Naive thymus-derived CD8-positive, alpha-beta T cell (primary cell): ENCODE measurements at regions not wholly inside any gene's neighbourhood (a gene's known extent, or its start where the extent isn't known, plus 50 kb on each side); places are given as distances from the start of the nearest gene placed in this dataset.

ENCODE experiments used
- ATAC-seq, 2 donors: fragments of 150-1000 bp; cut with Tn5 transposase in 1 of 2; sonication (Bioruptor Pico), chemical (Tn5 transposase) in 1 of 2; 1 replicate in 1 of 2; 2 replicates in 1 of 2; pipeline ENCODE4 v1.10.0; 2021; ENCODE audit warnings: mild to moderate bottlenecking in 2 of 2, moderate library complexity in 2 of 2
- POLR2A ChIA-PET: fragments of 350-600 bp; sonication (Branson Sonifier 250); formaldehyde crosslinking; loops from one replicate; lab custom pipeline; 2021; ENCODE audit warnings: antibody characterized with exemption; lab: Charles Lee
- DNase-seq, 10 donors: peaks; one replicate each; pipeline versions ENCODE4 v3.0.0 to v3.0.0-alpha.2; 2020 to 2022
- H3K27ac Mint-ChIP-seq, 10 donors: one replicate each; pipeline ENCODE4 v1.8.0; 2020 to 2022; ENCODE audit warnings: mild to moderate bottlenecking in 10 of 10, mixed read lengths in 10 of 10, moderate library complexity in 4 of 10, inconsistent platforms in 1 of 10
- H3K27me3 Mint-ChIP-seq, 5 donors: one replicate each; pipeline ENCODE4 v1.8.0; 2021 to 2022; ENCODE audit warnings: mixed read lengths in 5 of 5
- H3K36me3 Mint-ChIP-seq, 3 donors: one replicate each; pipeline ENCODE4 v1.8.0; 2020 to 2022; ENCODE audit warnings: mixed read lengths in 3 of 3, mild to moderate bottlenecking in 2 of 3, inconsistent platforms in 1 of 3
- H3K4me1 Mint-ChIP-seq, 4 donors: one replicate each; pipeline ENCODE4 v1.8.0; 2021 to 2022; ENCODE audit warnings: mixed read lengths in 4 of 4
- H3K4me3 Mint-ChIP-seq, 10 donors: one replicate each; pipeline ENCODE4 v1.8.0; 2020 to 2022; ENCODE audit warnings: mild to moderate bottlenecking in 10 of 10, mixed read lengths in 10 of 10, moderate library complexity in 6 of 10, inconsistent platforms in 1 of 10
- H3K9me3 Mint-ChIP-seq, 9 donors: one replicate each; pipeline ENCODE4 v1.8.0; 2020 to 2022; ENCODE audit warnings: mixed read lengths in 9 of 9, mild to moderate bottlenecking in 3 of 9, inconsistent platforms in 1 of 9, moderate library complexity in 1 of 9

DNA sequence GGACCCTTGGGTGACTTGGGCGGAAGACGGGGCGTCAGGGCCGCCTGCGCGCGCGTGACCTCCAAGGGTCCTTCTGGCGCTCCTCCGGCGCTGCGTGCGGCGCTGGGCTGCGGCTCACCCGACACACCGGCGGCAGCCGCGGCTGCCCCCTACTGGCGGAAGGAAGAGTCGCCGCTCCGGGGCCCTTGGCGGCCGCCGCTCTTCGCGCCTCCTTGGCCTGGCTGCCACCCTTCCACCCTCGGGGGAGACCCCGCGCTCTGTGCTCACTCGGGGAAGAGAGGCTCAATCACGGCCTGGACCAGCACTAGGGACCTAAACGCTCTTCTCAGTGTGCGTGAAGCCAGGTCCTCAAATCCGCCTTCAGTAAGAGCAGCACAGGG lies 89.7 kb downstream of the DMRTA2 start:
- peaks cover 22 to 70% (median 54%) of the 10 kb centered on the region in 5 donors for H3K27me3 Mint-ChIP-seq
- H3K9me3 Mint-ChIP-seq = no peaks in the 10 kb centered on the region
- H3K27ac Mint-ChIP-seq = no peak overlapping the region
- peak overlapping the region; percentile 29 to 75 (median 56) for H3K4me3 Mint-ChIP-seq
- peak; percentile 59 to 65 for ATAC-seq
- DNase-seq = peak in 8 of 10 donors; percentile 15 to 66 (median 26)
- H3K36me3 Mint-ChIP-seq = peaks cover 0 to 2% (median 0%) of the 10 kb centered on the region in 3 donors
- peaks cover 1 to 13% (median 10%) of the 10 kb centered on the region in 4 donors for H3K4me1 Mint-ChIP-seq
- POLR2A ChIA-PET = no interaction called here

GRCh38 chr1:50332941-50333594 lies 90.2 kb downstream of the DMRTA2 start:
- peaks cover 0 to 2% (median 0%) of the 10 kb centered on the region in 3 donors for H3K36me3 Mint-ChIP-seq
- peak; percentile 59 for ATAC-seq
- peaks cover 1 to 13% (median 10%) of the 10 kb centered on the region in 4 donors for H3K4me1 Mint-ChIP-seq
- peak in 6 of 10 donors; percentile 6 to 52 (median 22) for DNase-seq
- H3K27me3 Mint-ChIP-seq = peaks cover 23 to 70% (median 56%) of the 10 kb centered on the region in 5 donors
- POLR2A ChIA-PET = no interaction called here
- no peak overlapping the region for H3K27ac Mint-ChIP-seq
- H3K9me3 Mint-ChIP-seq = no peaks in the 10 kb centered on the region
- peak overlapping the region; percentile 28 to 79 (median 69) for H3K4me3 Mint-ChIP-seq

- Mint-ChIP-seq H3K4me3 (no peak overlapping the region), H3K27ac (no peak overlapping the region), H3K36me3 (peaks cover 0 to 2% (median 0%) of the 10 kb centered on the region in 3 donors), H3K4me1 (peaks cover 1 to 13% (median 10%) of the 10 kb centered on the region in 4 donors), H3K27me3 (peaks cover 19 to 56% (median 38%) of the 10 kb centered on the region in 5 donors), H3K9me3 (no peaks in the 10 kb centered on the region)
- no peak for DNase-seq
- POLR2A ChIA-PET = no interaction called here
- ATAC-seq = no peak
Measured at GRCh38 chr1:50329332-50329932, 93.8 kb downstream of the DMRTA2 start.

DNA sequence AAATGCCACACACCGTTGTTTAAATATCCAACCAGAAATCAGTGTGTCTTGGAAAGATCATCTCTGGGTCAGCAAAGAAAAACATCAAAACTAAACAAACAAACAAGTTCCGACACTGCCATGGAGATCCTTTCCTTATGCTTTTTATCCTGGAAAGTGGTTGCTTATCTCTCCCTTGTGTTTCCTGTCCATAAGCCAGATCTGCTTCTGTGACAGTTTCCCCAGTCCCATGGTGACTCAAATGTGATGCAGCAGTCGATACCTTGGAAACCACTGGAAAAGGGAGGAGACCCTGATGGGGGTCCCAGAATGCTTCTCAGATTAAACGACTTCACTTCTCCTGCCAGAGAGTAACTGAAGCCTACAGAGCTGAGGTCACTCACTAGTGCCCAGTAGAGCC lies 94.7 kb downstream of the DMRTA2 start:
- Mint-ChIP-seq H3K4me1 (peaks cover 1 to 8% (median 6%) of the 10 kb centered on the region in 4 donors), H3K27me3 (peaks cover 21 to 56% (median 36%) of the 10 kb centered on the region in 5 donors), H3K36me3 (peaks cover 0 to 2% (median 0%) of the 10 kb centered on the region in 3 donors), H3K4me3 (no peak overlapping the region), H3K27ac (no peak overlapping the region), H3K9me3 (no peaks in the 10 kb centered on the region)
- ATAC-seq = no peak
- POLR2A ChIA-PET = no interaction called here
- DNase-seq = no peak

GRCh38 chr1:50326026-50326425 lies 97.2 kb downstream of the DMRTA2 start:
- DNase-seq (no peak), ATAC-seq (no peak)
- no peak overlapping the region for H3K27ac Mint-ChIP-seq
- no peak overlapping the region for H3K4me3 Mint-ChIP-seq
- no peaks in the 10 kb centered on the region for H3K36me3 Mint-ChIP-seq
- POLR2A ChIA-PET = no interaction called here
- H3K27me3 Mint-ChIP-seq = peaks cover 8 to 40% (median 20%) of the 10 kb centered on the region in 5 donors
- no peaks in the 10 kb centered on the region for H3K9me3 Mint-ChIP-seq
- no peaks in the 10 kb centered on the region for H3K4me1 Mint-ChIP-seq

- Mint-ChIP-seq H3K36me3 (peaks cover 0 to 5% (median 0%) of the 10 kb centered on the region in 3 donors), H3K9me3 (no peaks in the 10 kb centered on the region), H3K4me1 (no peaks in the 10 kb centered on the region), H3K27me3 (peaks cover 3 to 24% (median 11%) of the 10 kb centered on the region in 5 donors), H3K4me3 (no peak overlapping the region), H3K27ac (no peak overlapping the region)
- ATAC-seq (no peak), DNase-seq (no peak)
- POLR2A ChIA-PET = no interaction called here
Measured at GRCh38 chr1:50322579-50322978, 100.7 kb downstream of the DMRTA2 start.

GRCh38 chr1:50318428-50318827 lies 104.8 kb downstream of the DMRTA2 start:
- POLR2A ChIA-PET = no interaction called here
- Mint-ChIP-seq H3K27me3 (peaks cover 6 to 25% (median 6%) of the 10 kb centered on the region in 5 donors), H3K27ac (no peak overlapping the region), H3K36me3 (peaks cover 0 to 5% (median 0%) of the 10 kb centered on the region in 3 donors), H3K4me1 (no peaks in the 10 kb centered on the region), H3K9me3 (peaks cover 0 to 3% (median 0%) of the 10 kb centered on the region in 9 donors), H3K4me3 (no peak overlapping the region)
- ATAC-seq = no peak
- DNase-seq = no peak

DNA sequence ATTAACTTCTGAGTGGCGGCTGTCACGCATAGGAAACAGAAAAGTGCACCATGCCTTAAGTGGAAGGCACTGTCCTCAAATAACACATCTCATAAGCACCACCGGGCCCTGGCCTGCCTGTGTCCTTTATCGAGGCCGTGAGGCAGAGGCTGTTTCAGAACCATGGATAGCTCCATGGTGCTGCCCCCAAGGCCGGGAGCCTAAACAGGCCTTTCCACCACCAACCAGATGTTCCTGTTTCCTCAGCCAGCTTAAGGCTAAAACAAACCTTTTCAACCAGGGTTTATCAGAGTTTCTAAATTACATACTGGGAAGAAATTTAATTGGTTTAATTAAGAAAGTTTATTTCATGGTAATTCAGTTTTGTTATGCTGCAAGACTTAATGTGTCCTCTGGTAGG lies 114.4 kb downstream of the DMRTA2 start:
- no peak for ATAC-seq
- H3K27me3 Mint-ChIP-seq = peaks cover 4 to 52% (median 8%) of the 10 kb centered on the region in 5 donors
- peaks cover 0 to 9% (median 0%) of the 10 kb centered on the region in 9 donors for H3K9me3 Mint-ChIP-seq
- H3K4me1 Mint-ChIP-seq = no peaks in the 10 kb centered on the region
- H3K36me3 Mint-ChIP-seq = no peaks in the 10 kb centered on the region
- POLR2A ChIA-PET = no interaction called here
- H3K4me3 Mint-ChIP-seq = no peak overlapping the region
- DNase-seq = peak in 1 of 10 donors; percentile 9
- H3K27ac Mint-ChIP-seq = no peak overlapping the region

GRCh38 chr1:50305808-50306207 lies 117.4 kb downstream of the DMRTA2 start:
- Mint-ChIP-seq H3K9me3 (peaks cover 0 to 9% (median 0%) of the 10 kb centered on the region in 9 donors), H3K27ac (no peak overlapping the region), H3K27me3 (peaks cover 3 to 44% (median 10%) of the 10 kb centered on the region in 5 donors), H3K36me3 (no peaks in the 10 kb centered on the region), H3K4me1 (no peaks in the 10 kb centered on the region), H3K4me3 (no peak overlapping the region)
- ATAC-seq (no peak), DNase-seq (no peak)
- POLR2A ChIA-PET = no interaction called here

GRCh38 chr1:50300297-50300696 lies 122.9 kb downstream of the DMRTA2 start:
- Mint-ChIP-seq H3K9me3 (peaks cover 0 to 3% (median 0%) of the 10 kb centered on the region in 9 donors), H3K4me3 (no peak overlapping the region), H3K4me1 (no peaks in the 10 kb centered on the region), H3K27ac (no peak overlapping the region), H3K36me3 (no peaks in the 10 kb centered on the region), H3K27me3 (peaks cover 3 to 32% (median 9%) of the 10 kb centered on the region in 5 donors)
- POLR2A ChIA-PET = no interaction called here
- ATAC-seq (no peak), DNase-seq (no peak)

DNA sequence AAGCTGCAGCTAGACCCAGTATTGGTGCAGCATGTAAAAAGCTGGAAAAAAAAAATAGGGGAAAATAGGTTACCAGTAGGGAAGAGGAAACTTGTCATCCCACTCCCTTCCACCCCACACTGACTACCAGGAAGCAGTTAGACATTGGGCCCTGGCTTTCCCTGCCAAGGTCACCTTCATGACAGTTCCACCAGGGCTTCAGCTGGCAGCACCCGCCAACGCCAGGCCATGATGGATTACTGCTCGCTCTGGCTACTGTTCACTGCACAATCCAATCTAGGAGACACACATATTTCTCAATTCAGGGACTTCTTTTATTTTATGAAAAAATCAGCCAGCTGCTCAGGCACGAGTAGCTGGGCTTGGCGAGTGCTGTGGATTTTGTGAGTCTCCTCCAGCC lies 127.7 kb downstream of the DMRTA2 start:
- ATAC-seq (no peak), DNase-seq (no peak)
- H3K4me1 Mint-ChIP-seq = no peaks in the 10 kb centered on the region
- H3K4me3 Mint-ChIP-seq = no peak overlapping the region
- H3K27me3 Mint-ChIP-seq = peaks cover 0 to 25% (median 14%) of the 10 kb centered on the region in 5 donors
- peaks cover 0 to 6% (median under 1%) of the 10 kb centered on the region in 9 donors for H3K9me3 Mint-ChIP-seq
- H3K27ac Mint-ChIP-seq = no peak overlapping the region
- POLR2A ChIA-PET = no interaction called here
- no peaks in the 10 kb centered on the region for H3K36me3 Mint-ChIP-seq

DNA sequence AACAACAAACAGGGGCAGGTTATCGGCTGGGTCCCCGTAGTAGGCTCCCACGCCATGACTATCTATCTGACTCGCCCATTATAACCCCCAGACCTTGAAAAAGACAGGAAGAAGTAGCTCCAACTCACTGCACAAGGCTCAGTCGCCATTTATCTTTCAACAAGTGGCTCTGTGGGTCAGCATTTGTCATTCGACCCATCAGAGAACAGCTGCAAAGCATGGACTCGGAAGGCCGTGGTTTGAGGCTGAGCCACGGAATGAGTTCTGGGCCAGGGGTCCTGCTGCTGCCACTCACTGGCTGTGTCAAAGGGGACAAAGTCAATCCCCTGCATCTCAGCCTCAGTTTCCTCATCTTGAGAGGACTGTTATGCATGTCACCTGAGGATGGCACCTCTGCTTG lies 131.0 kb downstream of the DMRTA2 start:
- POLR2A ChIA-PET = no interaction called here
- no peaks in the 10 kb centered on the region for H3K4me1 Mint-ChIP-seq

DNA sequence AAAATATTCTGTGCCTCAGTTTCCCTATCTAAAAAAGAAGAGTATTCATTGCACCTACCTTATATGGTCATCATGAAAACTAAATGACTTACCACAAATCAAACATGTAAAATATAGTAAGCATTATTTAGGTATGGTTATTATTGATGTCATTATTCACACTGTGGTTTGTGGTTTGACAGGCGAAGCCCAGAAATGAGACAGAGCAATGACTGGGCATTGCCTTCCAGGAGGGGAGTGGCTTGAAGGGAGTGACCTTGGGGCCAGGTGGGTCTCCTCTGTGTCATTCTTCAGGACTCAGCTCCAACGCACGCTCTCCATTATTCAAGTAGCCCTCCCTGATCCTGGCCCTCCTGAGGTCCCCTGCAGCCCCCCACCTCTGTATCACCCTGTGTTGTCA lies 133.7 kb downstream of the DMRTA2 start:
- peaks cover 5 to 33% (median 24%) of the 10 kb centered on the region in 5 donors for H3K27me3 Mint-ChIP-seq
- peaks cover 0 to 2% (median 0%) of the 10 kb centered on the region in 4 donors for H3K4me1 Mint-ChIP-seq
- H3K4me3 Mint-ChIP-seq = no peak overlapping the region
- DNase-seq = no peak
- ATAC-seq = no peak
- H3K9me3 Mint-ChIP-seq = peaks cover 0 to 4% (median 1%) of the 10 kb centered on the region in 9 donors
- POLR2A ChIA-PET = no interaction called here
- no peaks in the 10 kb centered on the region for H3K36me3 Mint-ChIP-seq
- H3K27ac Mint-ChIP-seq = no peak overlapping the region

More for the DNA sequence above, 131.0 kb downstream of the DMRTA2 start:
- ATAC-seq (no peak), DNase-seq (no peak)
- peaks cover 0 to 6% (median 1%) of the 10 kb centered on the region in 9 donors for H3K9me3 Mint-ChIP-seq
- no peaks in the 10 kb centered on the region for H3K36me3 Mint-ChIP-seq
- no peak overlapping the region for H3K4me3 Mint-ChIP-seq
- H3K27me3 Mint-ChIP-seq = peaks cover 5 to 43% (median 25%) of the 10 kb centered on the region in 5 donors
- H3K27ac Mint-ChIP-seq = no peak overlapping the region
